K562 (cell line): ENCODE measurements at regions not wholly inside any gene's neighbourhood (a gene's known extent, or its start where the extent isn't known, plus 50 kb on each side); places are given as distances from the start of the nearest gene placed in this dataset.

ENCODE experiments used
- CHD7 ChIP-seq: fragments of 200-600 bp; sonication (generic); IDR thresholded peaks from one replicate; pipeline ENCODE4 v1.6.1; 2012; ENCODE audit warnings: mild to moderate bottlenecking, low read depth, low read length, inconsistent platforms
- PYGO2 ChIP-seq: fragments of 450-650 bp; IDR thresholded peaks from 2 replicates; pipeline ENCODE4 v1.6.1; 2016; ENCODE audit warnings: mild to moderate bottlenecking, missing genetic modification characterization, moderate library complexity, missing compliant biosample characterization
- RBM34 ChIP-seq: fragments of 200-400 bp; formaldehyde crosslinking; IDR thresholded peaks from 2 replicates; pipeline ENCODE4 v1.6.1; 2018; ENCODE audit warnings: low read length, borderline replicate concordance; ENCODE audit not compliant: insufficient read depth
- ZC3H4 ChIP-seq: sonication (generic); formaldehyde crosslinking; IDR thresholded peaks from 2 replicates; pipeline ENCODE4 v1.9.0; 2021; ENCODE audit warnings: missing genetic modification reagents, borderline replicate concordance
- ZNF165 ChIP-seq: fragments of 250-450 bp; sonication (Bioruptor Pico); IDR thresholded peaks from 2 replicates; pipeline ENCODE4 v1.4.0; 2020; ENCODE audit warnings: borderline replicate concordance
- TF ChIP-seq, protein P1 (sequence below): sonication (generic); formaldehyde crosslinking; IDR thresholded peaks from 2 replicates; pipeline ENCODE4 v1.8.1; 2022; ENCODE audit warnings: missing genetic modification reagents

DNA sequence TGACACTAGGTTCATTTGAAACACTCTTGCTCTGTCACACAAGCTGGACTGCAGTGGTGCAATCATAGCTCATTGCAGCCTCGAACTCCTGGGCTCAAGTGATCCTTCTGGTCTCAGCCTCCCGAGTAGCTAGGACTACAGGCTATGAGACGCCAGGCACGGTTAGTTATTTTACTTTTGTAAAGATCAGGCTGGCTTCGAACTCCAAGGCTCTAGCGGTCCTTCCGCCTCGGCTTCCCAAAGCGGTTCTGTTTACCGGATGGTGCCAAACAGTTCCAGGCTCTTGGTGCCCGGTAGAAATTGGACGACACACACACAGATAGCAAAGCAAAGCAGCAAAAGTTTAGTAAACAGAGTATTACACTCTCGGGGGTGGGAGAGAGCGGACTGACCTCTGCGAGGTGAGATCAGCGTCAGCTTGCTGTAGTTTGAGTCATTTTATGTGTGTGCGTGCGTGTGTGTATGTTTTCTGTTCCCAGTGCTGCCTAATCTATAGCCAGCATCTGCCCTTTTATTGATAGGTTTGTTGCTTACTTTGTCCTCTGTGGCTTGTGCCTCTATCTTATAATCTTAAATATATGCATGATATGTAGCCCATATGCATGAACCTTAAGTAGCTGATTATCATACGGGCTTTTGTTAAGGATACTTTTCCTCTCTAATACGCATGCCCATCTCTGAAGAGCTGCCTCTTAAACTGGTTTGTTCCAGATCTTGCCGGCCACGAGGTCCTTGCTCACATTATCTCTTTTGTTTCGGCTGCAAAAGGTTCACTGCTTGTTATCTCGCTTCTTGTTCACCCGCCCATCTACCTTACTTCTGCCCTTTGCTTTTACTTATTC lies 75.2 kb downstream of the OR2B2 start (continued):
- TF ChIP-seq CHD7 = no peak
- peak; percentile 93; the same call in 1 of the 2 replicates for TF ChIP-seq ZC3H4
- peak; percentile 46; the same call in 1 of the 2 replicates for TF ChIP-seq PYGO2
- no peak for TF ChIP-seq RBM34
- no peak for TF ChIP-seq ZNF165 (CRISPR knock-in tag)
- TF ChIP-seq, protein P1, sequence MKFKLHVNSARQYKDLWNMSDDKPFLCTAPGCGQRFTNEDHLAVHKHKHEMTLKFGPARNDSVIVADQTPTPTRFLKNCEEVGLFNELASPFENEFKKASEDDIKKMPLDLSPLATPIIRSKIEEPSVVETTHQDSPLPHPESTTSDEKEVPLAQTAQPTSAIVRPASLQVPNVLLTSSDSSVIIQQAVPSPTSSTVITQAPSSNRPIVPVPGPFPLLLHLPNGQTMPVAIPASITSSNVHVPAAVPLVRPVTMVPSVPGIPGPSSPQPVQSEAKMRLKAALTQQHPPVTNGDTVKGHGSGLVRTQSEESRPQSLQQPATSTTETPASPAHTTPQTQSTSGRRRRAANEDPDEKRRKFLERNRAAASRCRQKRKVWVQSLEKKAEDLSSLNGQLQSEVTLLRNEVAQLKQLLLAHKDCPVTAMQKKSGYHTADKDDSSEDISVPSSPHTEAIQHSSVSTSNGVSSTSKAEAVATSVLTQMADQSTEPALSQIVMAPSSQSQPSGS = no peak
